B cell (primary cell): ENCODE measurements at regions not wholly inside any gene's neighbourhood (a gene's known extent, or its start where the extent isn't known, plus 50 kb on each side); places are given as distances from the start of the nearest gene placed in this dataset.

Experiments used
- ATAC-seq: fragments of 200-7000 bp; cut with Tn5 transposase; one replicate; pipeline ENCODE4 v1.10.0; 2021; ENCODE audit warnings: low read depth, mild to moderate bottlenecking, moderate number of reproducible peaks, moderate library complexity
- CTCF ChIA-PET: fragments of 350-600 bp; sonication (Branson Sonifier 250); formaldehyde crosslinking; loops from one replicate; lab custom pipeline; 2021; ENCODE audit warnings: antibody characterized with exemption, inconsistent platforms; lab: Charles Lee
- POLR2A ChIA-PET: fragments of 350-600 bp; sonication (Branson Sonifier 250); formaldehyde crosslinking; loops from one replicate; lab custom pipeline; 2021; ENCODE audit warnings: antibody characterized with exemption; lab: Charles Lee
- DNase-seq: peaks from one replicate; pipeline ENCODE4 v3.0.0; 2013
- H2AFZ ChIP-seq: 2 replicates; pipeline ENCODE4 v1.6.1; 2012; ENCODE audit warnings: mild to moderate bottlenecking, low read depth, low read length; ENCODE audit not compliant: insufficient read depth, poor library complexity, severe bottlenecking
- H3K27ac ChIP-seq, 2 donors: 1 replicate in 1 of 2; 2 replicates in 1 of 2; pipeline ENCODE4 v1.5.1; 2012 to 2013; ENCODE audit warnings: low read length in 2 of 2, mild to moderate bottlenecking in 2 of 2, moderate library complexity in 1 of 2
- H3K27me3 ChIP-seq, 4 experiments: fragments of 200-600 bp in 1 of 4; sonication (generic) in 1 of 4; replicated peaks in 1 of 4; 1 replicate in 2 of 4; 2 replicates in 2 of 4; pipeline versions ENCODE4 v1.6.1 to v1.7.0; 2013 to 2016; ENCODE audit warnings: low read length in 3 of 4, mild to moderate bottlenecking in 2 of 4, mixed read lengths in 1 of 4, moderate library complexity in 1 of 4; ENCODE audit not compliant: insufficient read depth in 4 of 4, control insufficient read depth in 3 of 4; ENCODE audit errors: control extremely low read depth in 1 of 4
- H3K36me3 ChIP-seq, 2 experiments: replicated peaks in 1 of 2; 1 replicate in 1 of 2; 2 replicates in 1 of 2; pipeline versions ENCODE4 v1.6.1 to v1.7.1; 2013; ENCODE audit warnings: low read length in 1 of 2; ENCODE audit not compliant: insufficient read depth in 2 of 2, control insufficient read depth in 1 of 2; ENCODE audit errors: control extremely low read depth in 1 of 2, extremely low read depth in 1 of 2
- H3K4me1 ChIP-seq, 2 donors: fragments of 200-600 bp in 1 of 2; sonication (generic) in 1 of 2; 1 replicate in 1 of 2; 2 replicates in 1 of 2; pipeline versions ENCODE4 v1.5.1 to v1.6.1; 2013 to 2017; ENCODE audit warnings: low read length in 2 of 2; ENCODE audit not compliant: control insufficient read depth in 2 of 2, insufficient read depth in 2 of 2
- H3K4me2 ChIP-seq: replicated peaks from 2 replicates; pipeline ENCODE3; 2012; ENCODE audit warnings: mild to moderate bottlenecking, low read depth, low read length; ENCODE audit not compliant: poor library complexity, severe bottlenecking
- H3K4me3 ChIP-seq, 5 experiments: fragments of 200-600 bp in 1 of 5; sonication (generic) in 1 of 5; 1 replicate in 3 of 5; 2 replicates in 2 of 5; pipeline versions ENCODE4 v1.5.1 to v1.7.0; 2011 to 2016; ENCODE audit warnings: low read length in 4 of 5, mild to moderate bottlenecking in 4 of 5, low read depth in 2 of 5, control low read depth in 1 of 5, moderate library complexity in 1 of 5; ENCODE audit not compliant: insufficient read depth in 1 of 5; ENCODE audit errors: control extremely low read depth in 1 of 5, extremely low read depth in 1 of 5
- H3K79me2 ChIP-seq: fragments of 200-600 bp; sonication (generic); one replicate; pipeline ENCODE4 v1.6.0; 2016; ENCODE audit warnings: low read length; ENCODE audit not compliant: control insufficient read depth, insufficient read depth
- H3K9ac ChIP-seq: fragments of 200-600 bp; sonication (generic); 2 replicates; pipeline ENCODE4 v1.6.1; 2017; ENCODE audit warnings: mild to moderate bottlenecking, low read length, moderate library complexity
- H3K9me3 ChIP-seq, 3 donors: one replicate each; pipeline versions ENCODE4 v1.6.1 to v1.7.1; 2013; ENCODE audit warnings: low read length in 2 of 3; ENCODE audit not compliant: control insufficient read depth in 2 of 3, insufficient read depth in 1 of 3; ENCODE audit errors: control extremely low read depth in 1 of 3
- H4K20me1 ChIP-seq: 2 replicates; pipeline ENCODE4 v1.6.0; 2012; ENCODE audit warnings: mild to moderate bottlenecking, low read length; ENCODE audit not compliant: insufficient read depth, control insufficient read depth, poor library complexity, severe bottlenecking
- H3K27ac Mint-ChIP-seq: one replicate; pipeline ENCODE4 v1.8.0; 2021; ENCODE audit warnings: mixed read lengths
- H3K27me3 Mint-ChIP-seq: one replicate; pipeline ENCODE4 v1.8.0; 2021; ENCODE audit warnings: mixed read lengths
- H3K4me1 Mint-ChIP-seq: one replicate; pipeline ENCODE4 v1.8.0; 2021; ENCODE audit warnings: mixed read lengths
- H3K4me3 Mint-ChIP-seq: one replicate; pipeline ENCODE4 v1.8.0; 2021; ENCODE audit warnings: mixed read lengths
- H3K9me3 Mint-ChIP-seq: one replicate; pipeline ENCODE4 v1.8.0; 2022; ENCODE audit warnings: mixed read lengths; ENCODE audit not compliant: insufficient read depth
- CTCF ChIP-seq: fragments of 200-600 bp; IDR thresholded peaks from one replicate; pipeline ENCODE4 v1.8.0; 2022; ENCODE audit warnings: antibody characterized with exemption, mild to moderate bottlenecking
- EZH2 ChIP-seq: IDR thresholded peaks from 2 replicates; pipeline ENCODE4 v1.6.1; 2012; ENCODE audit warnings: borderline replicate concordance, low read depth, mild to moderate bottlenecking, moderate library complexity, low read length; ENCODE audit not compliant: insufficient read depth, poor library complexity, severe bottlenecking
- WGBS: methylation state at CpG from one replicate; pipeline ENCODE4 v1.1.5; 2013; ENCODE audit warnings: missing lambda C conversion rate; ENCODE audit not compliant: insufficient coverage; 5-methylcytosine and 5-hydroxymethylcytosine counted together
- intact Hi-C: fragments of 100-400 bp; cut with micrococcal nuclease; formaldehyde crosslinking; loops from one replicate; pipeline ENCODE4 v1.10.0; 2022

DNA sequence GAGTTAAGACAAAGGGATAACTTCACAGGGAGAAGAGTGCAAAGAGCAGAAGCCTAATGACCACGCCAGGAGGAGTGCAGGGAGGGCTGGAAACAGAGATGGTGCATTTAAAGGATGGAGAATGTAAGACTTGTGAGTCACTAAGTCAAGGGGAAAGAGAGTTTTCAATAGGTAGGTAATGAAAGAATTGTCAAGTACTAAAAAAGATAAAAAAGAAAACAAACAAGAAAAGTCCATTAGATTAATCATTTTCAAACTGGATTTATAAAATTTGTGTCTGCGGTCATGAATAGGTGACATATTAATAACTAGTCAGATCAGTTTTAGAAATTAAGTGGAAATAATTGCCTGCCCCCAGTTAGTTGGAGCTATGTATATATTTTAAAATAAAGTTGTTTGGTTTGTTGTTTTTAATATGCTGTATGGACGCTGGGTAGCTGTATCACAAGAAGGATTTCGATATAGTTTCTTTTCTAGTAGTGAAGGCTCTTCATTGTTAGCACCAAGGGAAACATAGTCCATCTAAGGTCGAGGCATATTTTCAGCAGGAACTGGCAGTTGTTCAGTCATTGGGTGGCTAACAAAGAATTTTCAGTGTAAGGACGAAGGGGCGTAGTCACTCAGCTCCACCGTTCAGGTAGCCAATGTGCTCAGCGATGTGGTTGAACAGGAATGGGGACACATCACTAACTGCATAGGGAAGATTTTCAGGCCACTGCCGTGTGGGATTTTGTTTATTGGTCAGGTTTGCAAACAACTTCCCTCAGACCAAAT lies 203.0 kb downstream of the TGFB2 start:
- Histone ChIP-seq H3K9ac (no peak overlapping the region), H3K4me2 (no peak overlapping the region), H3K4me3 (no peak overlapping the region), H2AFZ (no peak overlapping the region), H4K20me1 (no peaks in the 10 kb centered on the region), H3K9me3 (no peaks in the 10 kb centered on the region), H3K27me3 (no peaks in the 10 kb centered on the region), H3K36me3 (no peaks in the 10 kb centered on the region), H3K79me2 (no peaks in the 10 kb centered on the region), H3K27ac (no peak overlapping the region), H3K4me1 (no peaks in the 10 kb centered on the region)
- Mint-ChIP-seq H3K4me1 (no peaks in the 10 kb centered on the region), H3K27me3 (peaks cover 3% of the 10 kb centered on the region), H3K9me3 (no peaks in the 10 kb centered on the region), H3K27ac (no peak overlapping the region), H3K4me3 (no peak overlapping the region)
- no peak for ATAC-seq
- DNase-seq = no peak
- intact Hi-C loops = no loop called here
- CTCF ChIA-PET = no interaction called here
- 88% methylated on average over 6 of the region's 10 CpGs for WGBS
- POLR2A ChIA-PET = no interaction called here
- TF ChIP-seq EZH2 (no peak), CTCF (no peak)

GRCh38 chr1:218548764-218549163 lies 203.6 kb downstream of the TGFB2 start:
- intact Hi-C loops = no loop called here
- Histone ChIP-seq H2AFZ (no peak overlapping the region), H3K36me3 (no peaks in the 10 kb centered on the region), H3K9ac (no peak overlapping the region), H3K79me2 (no peaks in the 10 kb centered on the region), H3K4me2 (no peak overlapping the region), H3K4me3 (no peak overlapping the region), H3K4me1 (no peaks in the 10 kb centered on the region), H3K9me3 (no peaks in the 10 kb centered on the region), H3K27ac (no peak overlapping the region), H3K27me3 (no peaks in the 10 kb centered on the region), H4K20me1 (no peaks in the 10 kb centered on the region)
- H3K4me1 Mint-ChIP-seq = no peaks in the 10 kb centered on the region
- DNase-seq (no peak), ATAC-seq (no peak)
- WGBS = no CpG with 5 or more reads among the region's 4 CpGs
- H3K27me3 Mint-ChIP-seq = peaks cover 3% of the 10 kb centered on the region
- TF ChIP-seq CTCF (no peak), EZH2 (no peak)
- ChIA-PET CTCF (no interaction called here), POLR2A (no interaction called here)
- H3K9me3 Mint-ChIP-seq = no peaks in the 10 kb centered on the region
- no peak overlapping the region for H3K27ac Mint-ChIP-seq
- no peak overlapping the region for H3K4me3 Mint-ChIP-seq
